HG02588 (cell line): ENCODE measurements at regions not wholly inside any gene's neighbourhood (a gene's known extent, or its start where the extent isn't known, plus 50 kb on each side); places are given as distances from the start of the nearest gene placed in this dataset.
"Not testable (repeated sequence)": the region's sequence is repeated elsewhere in the genome, so short reads cannot be mapped to it uniquely, and the experiment has no call there.

Source experiments
- ATAC-seq: cut with Tn5 transposase; IDR thresholded peaks from one replicate; pipeline ENCODE4 v1.9.1; 2021; ENCODE audit warnings: mild to moderate bottlenecking, moderate library complexity; ENCODE audit not compliant: unreplicated experiment

DNA sequence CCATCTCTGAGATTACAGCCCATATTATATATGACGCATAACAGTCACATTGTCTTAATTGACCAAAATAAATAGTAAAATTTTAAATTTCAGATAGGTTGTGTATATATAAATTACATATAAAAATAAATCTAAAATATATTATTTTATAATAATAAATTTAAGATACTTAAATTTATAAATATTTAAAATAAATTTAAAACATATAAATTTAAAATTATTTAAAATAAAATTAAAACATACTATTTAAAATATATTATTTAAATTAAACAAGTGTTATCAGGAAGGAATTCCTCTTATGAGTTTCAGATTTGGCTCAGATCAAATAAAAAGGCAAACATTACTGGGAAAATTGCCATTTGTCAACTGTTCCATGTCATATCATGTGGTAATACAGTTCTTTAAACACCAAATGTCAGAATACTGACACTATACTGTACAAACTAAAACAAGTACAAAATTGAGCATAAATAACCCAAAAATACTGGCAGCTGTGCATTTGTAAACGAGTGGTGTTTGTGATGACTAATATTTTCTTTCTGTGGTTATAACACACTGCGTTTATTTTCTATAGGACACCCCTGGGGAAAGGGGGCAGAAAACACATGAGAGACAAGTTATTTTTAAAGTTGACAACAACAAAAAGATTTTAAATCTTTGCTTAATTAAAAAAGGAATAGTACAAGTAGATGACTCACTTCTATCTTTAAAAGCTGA, 71.3 kb upstream of the DGKB start:
- peak; percentile 74 for ATAC-seq

- not testable (repeated sequence) for ATAC-seq
These were observed 69.1 kb upstream of the DGKB start for GRCh38 chr7:14971678-14972077.

DNA sequence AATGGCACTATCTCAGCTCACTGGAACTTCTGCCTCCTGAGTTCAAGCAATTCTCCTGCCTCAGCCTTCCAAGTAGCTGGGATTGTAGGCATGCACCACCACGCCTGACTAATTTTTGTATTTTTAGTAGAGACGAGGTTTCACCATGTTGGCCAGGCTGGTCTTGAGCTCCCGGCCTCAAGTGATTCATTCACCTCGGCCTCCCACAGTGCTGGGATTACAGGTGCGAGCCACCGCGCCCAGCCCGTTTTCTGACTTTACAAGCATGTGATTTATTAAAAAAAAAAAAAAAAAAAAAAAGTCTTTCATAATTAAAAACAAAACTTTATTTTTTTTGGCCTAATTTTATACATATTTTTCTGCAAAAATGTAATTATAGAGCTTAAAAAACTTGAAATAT, 64.8 kb upstream of the DGKB start:
- not testable (repeated sequence) for ATAC-seq

DNA sequence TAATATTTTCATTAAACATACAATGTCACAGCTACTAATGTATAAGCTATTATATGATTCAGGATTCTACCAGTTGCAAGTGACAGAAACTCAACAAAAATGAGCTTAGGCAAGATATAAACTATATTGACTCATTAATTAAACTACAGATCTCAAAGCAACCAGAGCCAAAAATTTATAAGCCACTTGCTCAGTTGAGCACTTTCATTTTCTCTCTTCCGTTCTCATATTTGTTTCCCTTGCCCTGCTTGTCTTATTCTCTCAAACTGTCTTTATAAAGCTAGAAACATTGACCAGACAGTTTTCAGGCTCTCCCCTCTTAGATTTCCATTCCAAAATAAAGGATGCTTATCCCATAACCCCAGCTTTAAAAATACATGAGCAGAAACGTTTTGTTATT, 60.2 kb upstream of the DGKB start:
- no peak for ATAC-seq

DNA sequence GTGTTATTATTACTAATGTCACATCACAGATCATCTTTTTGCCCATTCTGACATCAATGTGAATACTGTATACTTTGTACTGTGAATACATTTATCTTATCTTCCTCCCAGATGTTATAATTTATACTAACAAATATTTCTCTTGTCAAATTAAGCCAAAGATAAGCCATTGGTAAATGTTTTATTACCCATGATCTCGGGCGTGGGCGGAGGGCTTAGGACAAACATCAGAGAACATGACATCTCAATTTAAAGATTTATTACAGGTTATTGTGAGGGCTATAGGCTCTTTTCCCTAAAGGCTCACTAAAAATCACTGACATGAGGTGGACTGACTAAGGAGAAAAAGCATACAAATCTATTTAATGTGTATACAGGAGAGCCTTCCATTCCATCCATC, 58.2 kb upstream of the DGKB start:
- ATAC-seq, result no peak

GRCh38 chr7:14959339-14959738, 56.8 kb upstream of the DGKB start:
- no peak for ATAC-seq

DNA sequence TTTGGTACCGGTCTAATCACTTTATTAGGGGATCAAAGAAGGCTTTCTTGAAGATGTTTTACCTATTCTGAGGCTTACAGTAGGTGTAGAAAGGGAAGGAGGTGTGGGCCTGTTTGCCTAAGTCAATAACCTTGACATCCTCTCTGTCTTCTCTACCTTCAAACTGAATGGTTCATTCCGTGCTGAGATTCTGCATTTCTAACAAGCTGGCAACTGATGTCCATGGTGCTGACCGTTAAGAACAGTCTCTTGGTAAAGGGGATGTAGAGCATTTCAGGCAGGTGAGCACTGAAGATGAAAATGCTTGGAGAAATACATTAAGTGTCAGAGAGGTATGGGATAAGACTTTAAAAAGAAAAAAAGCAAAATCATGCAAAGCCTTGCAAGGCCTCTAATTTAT, 51.5 kb upstream of the DGKB start:
- no peak for ATAC-seq
